Erythroblast (primary cell): ENCODE measurements at regions not wholly inside any gene's neighbourhood (a gene's known extent, or its start where the extent isn't known, plus 50 kb on each side); places are given as distances from the start of the nearest gene placed in this dataset.

Experiments
- GATA1 ChIP-seq: IDR thresholded peaks from 2 replicates; pipeline ENCODE4 v1.6.1; 2011; ENCODE audit warnings: low read depth, mild to moderate bottlenecking, control low read depth, low read length, moderate library complexity
- POLR2A ChIP-seq: IDR thresholded peaks from 2 replicates; pipeline ENCODE4 v1.6.1; 2011; ENCODE audit warnings: mild to moderate bottlenecking, low read length

DNA sequence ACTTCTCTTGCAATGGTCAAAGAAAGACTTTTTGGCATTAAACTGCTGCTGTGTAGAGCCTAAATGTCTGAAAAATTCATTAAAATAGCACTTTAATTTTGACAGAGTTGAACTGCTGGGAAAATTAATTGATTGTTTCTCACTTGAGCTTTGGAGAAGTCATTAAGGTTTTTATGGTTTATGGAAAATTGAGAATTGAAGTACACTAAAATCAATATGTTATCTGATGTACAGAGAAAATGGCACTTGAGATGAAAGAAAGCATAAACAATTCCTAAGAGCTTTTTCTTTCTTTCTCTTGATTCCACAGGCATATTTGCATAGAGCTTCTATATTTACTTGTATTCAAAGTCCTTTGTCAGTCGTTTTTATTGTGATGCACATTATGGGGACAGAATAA is 188.5 kb upstream of the CAND1 start:
- TF ChIP-seq POLR2A (no peak), GATA1 (no peak)
